Suprapubic skin (tissue), 4 donors: ENCODE measurements at regions not wholly inside any gene's neighbourhood (a gene's known extent, or its start where the extent isn't known, plus 50 kb on each side); places are given as distances from the start of the nearest gene placed in this dataset.
"Not testable (repeated sequence)": the region's sequence is repeated elsewhere in the genome, so short reads cannot be mapped to it uniquely, and the experiment has no call there.

Experiments
- DNase-seq, 2 donors: peaks; one replicate each; pipeline ENCODE4 v3.0.0-alpha.2; 2019; ENCODE audit warnings: low spot score in 2 of 2
- H3K27ac ChIP-seq: fragments of 200-600 bp; sonication (generic); one replicate; pipeline ENCODE4 v1.5.1; 2019
- H3K27me3 ChIP-seq: fragments of 200-600 bp; sonication (generic); one replicate; pipeline ENCODE4 v1.5.1; 2019
- H3K36me3 ChIP-seq: fragments of 200-600 bp; sonication (generic); one replicate; pipeline ENCODE4 v1.5.1; 2019
- H3K4me1 ChIP-seq: fragments of 200-600 bp; sonication (generic); one replicate; pipeline ENCODE4 v1.5.1; 2019
- H3K4me3 ChIP-seq: fragments of 200-600 bp; sonication (generic); one replicate; pipeline ENCODE4 v1.5.1; 2019; ENCODE audit warnings: mild to moderate bottlenecking
- H3K9me3 ChIP-seq: fragments of 200-600 bp; sonication (generic); one replicate; pipeline ENCODE4 v1.5.1; 2019
- CTCF ChIP-seq, 2 donors: fragments of 200-600 bp in 1 of 2; fragments of 450-650 bp in 1 of 2; sonication (generic) in 1 of 2; IDR thresholded peaks; one replicate each; pipeline ENCODE4 v1.5.1; 2016 to 2019; ENCODE audit warnings: antibody characterized with exemption in 2 of 2, mild to moderate bottlenecking in 1 of 2, moderate library complexity in 1 of 2
- EP300 ChIP-seq: sonication (generic); formaldehyde crosslinking; IDR thresholded peaks from one replicate; pipeline ENCODE4 v1.6.1; 2017; ENCODE audit warnings: antibody characterized with exemption
- POLR2A ChIP-seq, 2 donors: fragments of 450-650 bp; IDR thresholded peaks; one replicate each; pipeline ENCODE4 v1.6.1; 2017; ENCODE audit warnings: antibody characterized with exemption in 2 of 2, mild to moderate bottlenecking in 2 of 2, moderate library complexity in 2 of 2
- POLR2AphosphoS5 ChIP-seq, 3 donors: sonication (generic); formaldehyde crosslinking; IDR thresholded peaks; one replicate each; pipeline ENCODE4 v1.6.1; 2017; ENCODE audit warnings: antibody characterized with exemption in 3 of 3
- WGBS: methylation state at CpG from one replicate; pipeline ENCODE4 v1.1.5; 2018; 5-methylcytosine and 5-hydroxymethylcytosine counted together

GRCh38 chr2:204145791-204146190 lies 209.2 kb downstream of the ICOS start:
- Histone ChIP-seq H3K36me3 (no peaks in the 10 kb centered on the region), H3K27ac (no peak overlapping the region), H3K4me1 (peaks cover 6% of the 10 kb centered on the region), H3K27me3 (no peaks in the 10 kb centered on the region), H3K4me3 (peak overlapping the region; percentile 37), H3K9me3 (no peaks in the 10 kb centered on the region)
- no peak for DNase-seq
- TF ChIP-seq CTCF (IDR thresholded peaks at IDR 0.05) = no peak
- TF ChIP-seq POLR2AphosphoS5 (IDR thresholded peaks at IDR 0.05) = no peak
- TF ChIP-seq POLR2A (IDR thresholded peaks at IDR 0.05) = no peak
- TF ChIP-seq EP300 = no peak
- WGBS = 22% methylated on average over 8 of the region's 8 CpGs

GRCh38 chr2:204147040-204147439 lies 210.5 kb downstream of the ICOS start:
- not testable (repeated sequence) for H3K9me3 ChIP-seq, H3K27me3 ChIP-seq, DNase-seq, H3K4me1 ChIP-seq, H3K27ac ChIP-seq, H3K4me3 ChIP-seq, H3K36me3 ChIP-seq
- WGBS = 96% methylated on average over 2 of the region's 2 CpGs

- no peak overlapping the region for H3K4me3 ChIP-seq
- no peaks in the 10 kb centered on the region for H3K27me3 ChIP-seq
- H3K4me1 ChIP-seq = peaks cover 7% of the 10 kb centered on the region
- TF ChIP-seq CTCF (IDR thresholded peaks at IDR 0.05) = no peak
- no peak for TF ChIP-seq EP300
- TF ChIP-seq POLR2A (IDR thresholded peaks at IDR 0.05) = no peak
- no peak for TF ChIP-seq POLR2AphosphoS5 (IDR thresholded peaks at IDR 0.05)
- no peak for DNase-seq
- H3K9me3 ChIP-seq = no peaks in the 10 kb centered on the region
- 82% methylated on average over 7 of the region's 7 CpGs for WGBS
- H3K27ac ChIP-seq = no peak overlapping the region
- H3K36me3 ChIP-seq = no peaks in the 10 kb centered on the region
These were observed 214.2 kb downstream of the ICOS start for GRCh38 chr2:204150721-204151120.

GRCh38 chr2:204152616-204153015 lies 216.1 kb downstream of the ICOS start:
- 44% methylated on average over 3 of the region's 3 CpGs for WGBS
- Histone ChIP-seq H3K27ac (no peak overlapping the region), H3K27me3 (no peaks in the 10 kb centered on the region), H3K4me3 (no peak overlapping the region), H3K4me1 (peaks cover 3% of the 10 kb centered on the region), H3K9me3 (no peaks in the 10 kb centered on the region), H3K36me3 (no peaks in the 10 kb centered on the region)
- DNase-seq = no peak
- TF ChIP-seq EP300 (no peak), POLR2A (IDR thresholded peaks at IDR 0.05) (no peak), POLR2AphosphoS5 (IDR thresholded peaks at IDR 0.05) (no peak), CTCF (IDR thresholded peaks at IDR 0.05) (no peak)

- Histone ChIP-seq H3K4me3 (no peak overlapping the region), H3K36me3 (no peaks in the 10 kb centered on the region), H3K27me3 (no peaks in the 10 kb centered on the region), H3K4me1 (peaks cover 3% of the 10 kb centered on the region), H3K27ac (no peak overlapping the region), H3K9me3 (no peaks in the 10 kb centered on the region)
- 82% methylated on average over 3 of the region's 3 CpGs for WGBS
- DNase-seq = no peak
- no peak for TF ChIP-seq CTCF (IDR thresholded peaks at IDR 0.05)
- no peak for TF ChIP-seq EP300
- no peak for TF ChIP-seq POLR2A (IDR thresholded peaks at IDR 0.05)
These were observed 218.3 kb downstream of the ICOS start for GRCh38 chr2:204154863-204155262.

GRCh38 chr2:204156456-204156855 lies 219.9 kb downstream of the ICOS start:
- H3K36me3 ChIP-seq = no peaks in the 10 kb centered on the region
- WGBS = 73% methylated on average over 1 of the region's 1 CpG
- H3K27ac ChIP-seq = no peak overlapping the region
- peaks cover 3% of the 10 kb centered on the region for H3K4me1 ChIP-seq
- no peaks in the 10 kb centered on the region for H3K27me3 ChIP-seq
- TF ChIP-seq EP300 (no peak), CTCF (IDR thresholded peaks at IDR 0.05) (no peak)
- DNase-seq = no peak
- H3K9me3 ChIP-seq = no peaks in the 10 kb centered on the region
- H3K4me3 ChIP-seq = no peak overlapping the region
